ENCODE measurements at regions not wholly inside any gene's neighbourhood (a gene's known extent, or its start where the extent isn't known, plus 50 kb on each side); places are given as distances from the start of the nearest gene placed in this dataset.

GRCh38 chr7:18208921-18209320 lies 181.3 kb upstream of the PRPS1L1 start (continued):
- TF ChIP-seq ZFP41 (CRISPR knock-in tag; IDR thresholded peaks at IDR 0.05; ENCODE audit: borderline replicate concordance), result no peak

GRCh38 chr7:18210377-18210776 lies 182.7 kb upstream of the PRPS1L1 start:
- H3K9me3 ChIP-seq (ENCODE audit: low read length), result no peaks in the 10 kb centered on the region
- POLR2A ChIA-PET, result no interaction called here
- no peaks in the 10 kb centered on the region for H3K36me3 ChIP-seq (replicated peaks in 1 of 2; ENCODE audit: control insufficient read depth in 1 of 2, insufficient read depth in 2 of 2, low read length in 2 of 2)
- ATAC-seq, result no peak
- H3K79me2 ChIP-seq (ENCODE audit: insufficient read depth, low read length), result no peaks in the 10 kb centered on the region
- DNase-seq (ENCODE audit: low spot score), result no peak
- H3K4me2 ChIP-seq (ENCODE audit: low read depth, low read length), result no peak overlapping the region
- H3K4me3 ChIP-seq (replicated peaks in 1 of 3; ENCODE audit: insufficient read depth in 1 of 3, low read depth in 2 of 3, low read length in 3 of 3), result no peak overlapping the region
- no peak overlapping the region for H3K27ac ChIP-seq (ENCODE audit: extremely low read length, insufficient read depth, low read length)
- WGBS (ENCODE audit: low lambda C conversion rate), result 2% methylated on average over 2 of the region's 2 CpGs
- in situ Hi-C loops (cut with HindIII; ENCODE audit: extremely low pct_ligation_motif_present, low pct_unique_long_range_greater_than_20kb) (no loop called here), intact Hi-C loops (cut with micrococcal nuclease; ENCODE audit: unreplicated experiment) (no loop called here)
- H4K20me1 ChIP-seq (ENCODE audit: insufficient read depth, low read length), result no peaks in the 10 kb centered on the region
- H3K9ac ChIP-seq (ENCODE audit: insufficient read depth, low read depth, low read length), result no peak overlapping the region
- CTCF ChIA-PET (ENCODE audit: low intra/inter-chr PET ratio, low total read pairs), result no interaction called here
- H2AFZ ChIP-seq (ENCODE audit: low read length), result no peak overlapping the region
- no peak for FAIRE-seq
- no peaks in the 10 kb centered on the region for H3K27me3 ChIP-seq (ENCODE audit: control insufficient read depth in 1 of 2, insufficient read depth in 2 of 2, low read length in 2 of 2)
- H3K4me1 ChIP-seq (ENCODE audit: insufficient read depth, low read length), result no peaks in the 10 kb centered on the region
- no TSS peak for BruUV-seq (replicated peaks)
- no peak for TF ChIP-seq ZMAT3 (CRISPR knock-in tag; conservative IDR thresholded peaks at IDR 0.05)
- TF ChIP-seq E2F1 (CRISPR knock-in tag; IDR thresholded peaks at IDR 0.05), result no peak
- no peak for TF ChIP-seq ZNF580 (CRISPR knock-in tag; IDR thresholded peaks at IDR 0.05; ENCODE audit: borderline replicate concordance, low read depth)
- TF ChIP-seq SNRNP70 (IDR thresholded peaks at IDR 0.05; ENCODE audit: low read depth, low read length), result no peak
- no peak for TF ChIP-seq ZNF251 (CRISPR knock-in tag; IDR thresholded peaks at IDR 0.05)
- no peak for TF ChIP-seq BRD4 (CRISPR knock-in tag; IDR thresholded peaks at IDR 0.05)
- TF ChIP-seq ZMYM3 (CRISPR knock-in tag; IDR thresholded peaks at IDR 0.05), result no peak
- TF ChIP-seq ZNF230 (CRISPR knock-in tag; IDR thresholded peaks at IDR 0.05), result no peak
- no peak for TF ChIP-seq ZNF670 (CRISPR knock-in tag; IDR thresholded peaks at IDR 0.05; ENCODE audit: borderline replicate concordance)
- TF ChIP-seq ZNF687 (CRISPR knock-in tag; IDR thresholded peaks at IDR 0.05), result no peak
- TF ChIP-seq PLSCR1 (CRISPR knock-in tag; IDR thresholded peaks at IDR 0.05; ENCODE audit: borderline replicate concordance), result no peak
- TF ChIP-seq ZNF460 (CRISPR knock-in tag; IDR thresholded peaks at IDR 0.05; ENCODE audit: borderline replicate concordance), result no peak
- no peak for TF ChIP-seq ZBTB49 (CRISPR knock-in tag; IDR thresholded peaks at IDR 0.05; ENCODE audit: borderline replicate concordance)
- TF ChIP-seq ZNF672 (CRISPR knock-in tag; IDR thresholded peaks at IDR 0.05), result no peak
